CD8-positive, alpha-beta memory T cell (primary cell): ENCODE measurements at regions not wholly inside any gene's neighbourhood (a gene's known extent, or its start where the extent isn't known, plus 50 kb on each side); places are given as distances from the start of the nearest gene placed in this dataset.
"Not testable (repeated sequence)": the region's sequence is repeated elsewhere in the genome, so short reads cannot be mapped to it uniquely, and the experiment has no call there.

ENCODE experiments used
- CTCF ChIA-PET: fragments of 350-600 bp; sonication (Branson Sonifier 250); formaldehyde crosslinking; loops from one replicate; lab custom pipeline; 2021; ENCODE audit warnings: antibody characterized with exemption; lab: Charles Lee
- POLR2A ChIA-PET: fragments of 350-600 bp; sonication (Branson Sonifier 250); formaldehyde crosslinking; loops from one replicate; lab custom pipeline; 2021; ENCODE audit warnings: antibody characterized with exemption; lab: Charles Lee
- DNase-seq, 5 donors: peaks; one replicate each; pipeline versions ENCODE4 v3.0.0 to v3.0.0-alpha.2; 2020 to 2022; ENCODE audit warnings: mixed read lengths in 1 of 5
- H3K27ac ChIP-seq: one replicate; pipeline ENCODE4 v1.7.0; 2013; ENCODE audit warnings: low read depth, mild to moderate bottlenecking, low read length, moderate library complexity
- H3K27me3 ChIP-seq: 2 replicates; pipeline ENCODE4 v1.7.0; 2013; ENCODE audit warnings: low read length, mild to moderate bottlenecking; ENCODE audit not compliant: insufficient read depth, poor library complexity, severe bottlenecking
- H3K36me3 ChIP-seq: 2 replicates; pipeline ENCODE4 v1.7.0; 2013; ENCODE audit warnings: mild to moderate bottlenecking, low read length, moderate library complexity; ENCODE audit not compliant: insufficient read depth
- H3K4me1 ChIP-seq: 2 replicates; pipeline ENCODE4 v1.7.0; 2013; ENCODE audit warnings: mild to moderate bottlenecking, low read length, moderate library complexity; ENCODE audit not compliant: insufficient read depth
- H3K4me3 ChIP-seq: 2 replicates; pipeline ENCODE4 v1.7.0; 2013; ENCODE audit warnings: mild to moderate bottlenecking, low read length
- H3K9me3 ChIP-seq: 2 replicates; pipeline ENCODE4 v1.7.0; 2013; ENCODE audit warnings: mild to moderate bottlenecking, low read length
- H3K27ac Mint-ChIP-seq, 8 donors: one replicate each; pipeline ENCODE4 v1.8.0; 2020 to 2021; ENCODE audit warnings: mixed read lengths in 8 of 8, mild to moderate bottlenecking in 6 of 8, inconsistent platforms in 3 of 8, moderate library complexity in 3 of 8
- H3K27me3 Mint-ChIP-seq, 2 donors: one replicate each; pipeline ENCODE4 v1.8.0; 2020 to 2021; ENCODE audit warnings: mixed read lengths in 2 of 2, mild to moderate bottlenecking in 1 of 2, moderate library complexity in 1 of 2
- H3K36me3 Mint-ChIP-seq, 3 donors: one replicate each; pipeline ENCODE4 v1.8.0; 2020 to 2021; ENCODE audit warnings: mixed read lengths in 3 of 3, inconsistent platforms in 1 of 3, mild to moderate bottlenecking in 1 of 3
- H3K4me1 Mint-ChIP-seq, 3 donors: one replicate each; pipeline ENCODE4 v1.8.0; 2020 to 2021; ENCODE audit warnings: mixed read lengths in 3 of 3, inconsistent platforms in 1 of 3, mild to moderate bottlenecking in 1 of 3
- H3K4me3 Mint-ChIP-seq, 7 donors: one replicate each; pipeline ENCODE4 v1.8.0; 2020 to 2021; ENCODE audit warnings: mixed read lengths in 7 of 7, mild to moderate bottlenecking in 6 of 7, moderate library complexity in 4 of 7, inconsistent platforms in 2 of 7
- H3K9me3 Mint-ChIP-seq, 5 donors: one replicate each; pipeline ENCODE4 v1.8.0; 2020 to 2022; ENCODE audit warnings: mixed read lengths in 5 of 5, mild to moderate bottlenecking in 3 of 5, moderate library complexity in 2 of 5, inconsistent platforms in 1 of 5

- H3K27me3 ChIP-seq, H3K4me1 Mint-ChIP-seq, CTCF ChIA-PET, H3K27ac Mint-ChIP-seq, H3K27me3 Mint-ChIP-seq, H3K4me3 Mint-ChIP-seq, H3K36me3 Mint-ChIP-seq, H3K4me3 ChIP-seq, POLR2A ChIA-PET, H3K27ac ChIP-seq, H3K36me3 ChIP-seq, H3K9me3 ChIP-seq, H3K4me1 ChIP-seq, DNase-seq: not testable (repeated sequence)
- peaks cover 2 to 34% (median 6%) of the 10 kb centered on the region in 5 donors for H3K9me3 Mint-ChIP-seq
Observed at GRCh38 chr7:81374641-81375040, 395.2 kb downstream of the HGF start.

DNA sequence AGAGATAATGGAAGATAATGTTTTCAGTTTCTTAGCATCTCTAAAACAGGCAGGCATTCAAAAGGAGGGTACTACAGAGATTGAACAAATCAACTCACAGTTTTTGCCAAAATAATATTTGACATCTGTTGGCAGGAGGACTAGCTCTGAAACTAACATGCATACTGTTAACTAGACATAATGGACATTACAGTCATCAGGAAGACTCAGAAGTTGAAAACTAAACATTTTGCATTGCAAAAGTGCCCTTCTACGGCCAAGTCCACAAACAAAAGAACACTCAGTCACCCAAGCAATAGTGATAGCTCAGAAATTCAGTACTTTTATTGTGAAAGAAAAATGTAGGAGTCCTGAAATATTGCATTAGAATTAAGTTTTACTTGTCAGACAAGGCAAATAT lies 399.0 kb downstream of the HGF start:
- POLR2A ChIA-PET, result no interaction called here
- Histone ChIP-seq H3K4me3 (no peak overlapping the region), H3K36me3 (no peaks in the 10 kb centered on the region), H3K9me3 (no peaks in the 10 kb centered on the region), H3K27me3 (no peaks in the 10 kb centered on the region), H3K27ac (no peak overlapping the region), H3K4me1 (no peaks in the 10 kb centered on the region)
- H3K36me3 Mint-ChIP-seq, result no peaks in the 10 kb centered on the region
- peaks cover 3 to 29% (median 5%) of the 10 kb centered on the region in 5 donors for H3K9me3 Mint-ChIP-seq
- CTCF ChIA-PET, result no interaction called here
- no peak overlapping the region for H3K4me3 Mint-ChIP-seq
- no peaks in the 10 kb centered on the region for H3K27me3 Mint-ChIP-seq
- no peaks in the 10 kb centered on the region for H3K4me1 Mint-ChIP-seq
- H3K27ac Mint-ChIP-seq, result no peak overlapping the region
- DNase-seq, result no peak

- H3K9me3 ChIP-seq, result no peaks in the 10 kb centered on the region
- no peak overlapping the region for H3K27ac ChIP-seq
- H3K36me3 ChIP-seq, result no peaks in the 10 kb centered on the region
- Mint-ChIP-seq H3K4me3 (no peak overlapping the region), H3K27me3 (no peaks in the 10 kb centered on the region), H3K9me3 (peaks cover 3 to 27% (median 5%) of the 10 kb centered on the region in 5 donors), H3K36me3 (no peaks in the 10 kb centered on the region), H3K27ac (no peak overlapping the region), H3K4me1 (no peaks in the 10 kb centered on the region)
- no peak for DNase-seq
- no peaks in the 10 kb centered on the region for H3K4me1 ChIP-seq
- no peak overlapping the region for H3K4me3 ChIP-seq
- POLR2A ChIA-PET, result no interaction called here
- CTCF ChIA-PET, result no interaction called here
- no peaks in the 10 kb centered on the region for H3K27me3 ChIP-seq
Observed at GRCh38 chr7:81367326-81367931, 402.4 kb downstream of the HGF start.

DNA sequence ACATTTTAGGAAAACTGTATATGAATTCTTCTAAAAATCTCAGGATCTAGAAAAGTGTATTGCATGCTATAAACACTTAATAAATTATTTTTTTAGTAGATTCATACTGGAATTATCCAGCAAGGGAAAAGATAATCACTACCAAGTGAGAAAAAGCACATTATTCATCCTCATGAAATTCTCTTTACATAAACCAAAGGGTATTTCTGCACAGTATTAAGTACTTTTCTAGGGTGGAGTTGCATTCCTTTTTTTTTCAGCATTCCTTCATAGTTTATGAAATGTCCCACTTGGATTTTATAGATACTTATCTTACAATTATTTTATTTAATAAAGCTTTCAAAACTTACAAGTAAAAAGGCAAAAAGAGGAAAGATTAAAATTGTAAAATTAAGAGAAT lies 403.3 kb downstream of the HGF start:
- H3K27me3 Mint-ChIP-seq, result no peaks in the 10 kb centered on the region
- no peaks in the 10 kb centered on the region for H3K4me1 Mint-ChIP-seq

DNA sequence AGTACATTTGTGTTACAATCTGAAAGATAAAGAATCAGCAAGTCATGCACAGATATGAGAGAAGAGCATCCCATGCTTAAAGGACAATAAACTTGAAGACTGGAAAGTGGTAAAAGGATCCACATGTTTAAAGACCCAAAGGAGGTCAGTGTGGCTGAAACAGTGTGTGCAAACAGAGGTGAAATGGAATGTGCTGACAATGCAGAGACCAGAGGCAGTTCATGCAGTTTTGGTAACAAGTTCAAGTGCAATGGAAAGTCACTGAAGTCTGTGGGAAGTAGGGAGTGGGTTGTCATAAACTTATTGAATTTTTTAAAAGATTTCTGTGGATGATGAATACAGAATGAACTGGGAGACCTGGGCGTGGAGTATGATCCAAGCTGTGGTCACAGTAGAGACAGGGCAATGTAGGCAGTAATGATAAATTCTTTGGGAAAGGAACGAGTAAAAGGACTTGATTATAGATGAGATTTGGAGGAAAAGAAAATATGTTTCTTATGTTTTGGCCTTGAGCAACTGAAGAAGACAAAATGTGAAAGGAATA lies 408.0 kb downstream of the HGF start:
- no peak overlapping the region for H3K27ac Mint-ChIP-seq
- POLR2A ChIA-PET, result no interaction called here

More for the DNA sequence above, 403.3 kb downstream of the HGF start:
- ChIA-PET POLR2A (no interaction called here), CTCF (no interaction called here)
- Mint-ChIP-seq H3K27ac (no peak overlapping the region), H3K4me3 (no peak overlapping the region), H3K36me3 (no peaks in the 10 kb centered on the region), H3K9me3 (peaks cover 3 to 28% (median 8%) of the 10 kb centered on the region in 5 donors)
- H3K9me3 ChIP-seq, result no peaks in the 10 kb centered on the region
- no peak for DNase-seq
- H3K27ac ChIP-seq, result no peak overlapping the region
- no peaks in the 10 kb centered on the region for H3K27me3 ChIP-seq
- H3K4me3 ChIP-seq, result no peak overlapping the region
- no peaks in the 10 kb centered on the region for H3K36me3 ChIP-seq
- H3K4me1 ChIP-seq, result no peaks in the 10 kb centered on the region

GRCh38 chr7:81355911-81356310 lies 413.9 kb downstream of the HGF start:
- H3K27me3 Mint-ChIP-seq, result no peaks in the 10 kb centered on the region

More for the DNA sequence above, 408.0 kb downstream of the HGF start:
- CTCF ChIA-PET, result interaction anchor here (1.0 kb wide), 1 partner anchor 22 kb away, joined by 3 read pairs; no protein-coding TSS in a partner anchor
- H3K4me3 ChIP-seq, result no peak overlapping the region
- no peaks in the 10 kb centered on the region for H3K36me3 Mint-ChIP-seq
- peaks cover 2 to 25% (median 14%) of the 10 kb centered on the region in 5 donors for H3K9me3 Mint-ChIP-seq
- H3K36me3 ChIP-seq, result no peaks in the 10 kb centered on the region
- no peak for DNase-seq
- H3K27me3 Mint-ChIP-seq, result no peaks in the 10 kb centered on the region
- H3K4me3 Mint-ChIP-seq, result no peak overlapping the region
- H3K27me3 ChIP-seq, result no peaks in the 10 kb centered on the region
- no peaks in the 10 kb centered on the region for H3K4me1 ChIP-seq
- H3K27ac ChIP-seq, result no peak overlapping the region
- H3K4me1 Mint-ChIP-seq, result no peaks in the 10 kb centered on the region
- no peaks in the 10 kb centered on the region for H3K9me3 ChIP-seq

GRCh38 chr7:81349044-81349443 lies 420.8 kb downstream of the HGF start:
- Mint-ChIP-seq H3K9me3 (peaks cover 0 to 24% (median 6%) of the 10 kb centered on the region in 5 donors), H3K27me3 (no peaks in the 10 kb centered on the region), H3K4me3 (no peak overlapping the region)

More at GRCh38 chr7:81355911-81356310, 413.9 kb downstream of the HGF start:
- Histone ChIP-seq H3K27ac (no peak overlapping the region), H3K4me3 (no peak overlapping the region), H3K27me3 (no peaks in the 10 kb centered on the region), H3K4me1 (no peaks in the 10 kb centered on the region), H3K9me3 (no peaks in the 10 kb centered on the region), H3K36me3 (no peaks in the 10 kb centered on the region)
- Mint-ChIP-seq H3K36me3 (no peaks in the 10 kb centered on the region), H3K4me3 (no peak overlapping the region), H3K4me1 (no peaks in the 10 kb centered on the region), H3K9me3 (peaks cover 3 to 26% (median 13%) of the 10 kb centered on the region in 5 donors), H3K27ac (no peak overlapping the region)
- POLR2A ChIA-PET, result no interaction called here
- CTCF ChIA-PET, result no interaction called here
- no peak for DNase-seq

DNA sequence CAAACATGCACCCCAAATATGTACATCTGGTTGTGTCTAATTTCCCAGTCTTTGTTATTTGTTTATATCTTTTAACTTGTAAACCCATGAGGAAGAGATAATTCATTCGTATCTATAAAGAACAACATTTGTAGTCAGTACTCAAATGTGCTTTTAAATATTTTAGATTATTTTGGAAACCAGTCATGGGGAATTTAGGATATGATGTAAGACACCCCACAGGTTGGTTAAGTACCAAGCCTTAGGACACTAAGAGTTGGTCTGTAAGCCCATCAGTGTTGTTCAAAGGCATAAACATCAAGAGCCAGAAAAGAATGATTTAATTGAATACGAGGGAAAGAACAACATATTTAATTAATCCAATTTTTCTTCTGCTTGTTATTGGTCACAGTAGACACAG lies 421.1 kb upstream of the SEMA3C start:
- DNase-seq, result no peak
- no peaks in the 10 kb centered on the region for H3K4me1 Mint-ChIP-seq
- peaks cover 2 to 25% (median 15%) of the 10 kb centered on the region in 5 donors for H3K9me3 Mint-ChIP-seq
- no peaks in the 10 kb centered on the region for H3K36me3 ChIP-seq
- H3K36me3 Mint-ChIP-seq, result no peaks in the 10 kb centered on the region
- H3K27ac Mint-ChIP-seq, result no peak overlapping the region
- H3K4me3 Mint-ChIP-seq, result no peak overlapping the region
- ChIA-PET CTCF (no interaction called here), POLR2A (no interaction called here)
- H3K9me3 ChIP-seq, result no peaks in the 10 kb centered on the region
- no peak overlapping the region for H3K4me3 ChIP-seq
- no peak overlapping the region for H3K27ac ChIP-seq
- H3K27me3 ChIP-seq, result no peaks in the 10 kb centered on the region
- no peaks in the 10 kb centered on the region for H3K4me1 ChIP-seq
- no peaks in the 10 kb centered on the region for H3K27me3 Mint-ChIP-seq

More at GRCh38 chr7:81349044-81349443, 420.8 kb downstream of the HGF start:
- POLR2A ChIA-PET, result no interaction called here
- Histone ChIP-seq H3K27ac (no peak overlapping the region), H3K4me3 (no peak overlapping the region), H3K9me3 (no peaks in the 10 kb centered on the region), H3K4me1 (no peaks in the 10 kb centered on the region), H3K27me3 (no peaks in the 10 kb centered on the region), H3K36me3 (no peaks in the 10 kb centered on the region)
- Mint-ChIP-seq H3K4me1 (no peaks in the 10 kb centered on the region), H3K36me3 (no peaks in the 10 kb centered on the region), H3K27ac (no peak overlapping the region)
- DNase-seq, result no peak
- CTCF ChIA-PET, result no interaction called here
